ENCODE measurements at regions not wholly inside any gene's neighbourhood (a gene's known extent, or its start where the extent isn't known, plus 50 kb on each side); places are given as distances from the start of the nearest gene placed in this dataset.

GRCh38 chr4:17033025-17033767 is 134.8 kb upstream of the LDB2 start:
- DNase-seq (ENCODE audit: extremely low read depth, low read depth) = no peak
- no peak overlapping the region for H3K4me3 ChIP-seq (replicated peaks; ENCODE audit: low read depth, low read length)
- TF ChIP-seq CTCF (IDR thresholded peaks at IDR 0.05; ENCODE audit: low read depth, low read length, missing control alignments) = no peak

- no peak overlapping the region for H3K4me3 ChIP-seq (replicated peaks; ENCODE audit: low read depth, low read length)
- peak; percentile 75 for DNase-seq (ENCODE audit: extremely low read depth, low read depth)
- no peak for TF ChIP-seq CTCF (IDR thresholded peaks at IDR 0.05; ENCODE audit: low read depth, low read length, missing control alignments)
These were observed 132.1 kb upstream of the LDB2 start for GRCh38 chr4:17030543-17030942.

- TF ChIP-seq CTCF (IDR thresholded peaks at IDR 0.05; ENCODE audit: low read depth, low read length, missing control alignments) = no peak
- no peak overlapping the region for H3K4me3 ChIP-seq (replicated peaks; ENCODE audit: low read depth, low read length)
- DNase-seq (ENCODE audit: extremely low read depth, low read depth) = no peak
These were observed 131.5 kb upstream of the LDB2 start for GRCh38 chr4:17029964-17030363.

- DNase-seq (ENCODE audit: extremely low read depth, low read depth) = no peak
- no peak for TF ChIP-seq CTCF (IDR thresholded peaks at IDR 0.05; ENCODE audit: low read depth, low read length, missing control alignments)
- no peak overlapping the region for H3K4me3 ChIP-seq (replicated peaks; ENCODE audit: low read depth, low read length)
These were observed 131.0 kb upstream of the LDB2 start for GRCh38 chr4:17029432-17029831.

- DNase-seq (ENCODE audit: extremely low read depth, low read depth) = peak; percentile 97
- H3K4me3 ChIP-seq (replicated peaks; ENCODE audit: low read depth, low read length) = no peak overlapping the region
- no peak for TF ChIP-seq CTCF (IDR thresholded peaks at IDR 0.05; ENCODE audit: low read depth, low read length, missing control alignments)
These were observed 129.1 kb upstream of the LDB2 start for GRCh38 chr4:17027495-17027894.

- TF ChIP-seq CTCF (IDR thresholded peaks at IDR 0.05; ENCODE audit: low read depth, low read length, missing control alignments) = no peak
- no peak for DNase-seq (ENCODE audit: extremely low read depth, low read depth)
- H3K4me3 ChIP-seq (replicated peaks; ENCODE audit: low read depth, low read length) = no peak overlapping the region
These were observed 126.0 kb upstream of the LDB2 start for GRCh38 chr4:17024425-17024824.

- no peak overlapping the region for H3K4me3 ChIP-seq (replicated peaks; ENCODE audit: low read depth, low read length)
- DNase-seq (ENCODE audit: extremely low read depth, low read depth) = no peak
- TF ChIP-seq CTCF (IDR thresholded peaks at IDR 0.05; ENCODE audit: low read depth, low read length, missing control alignments) = no peak
These were observed 122.5 kb upstream of the LDB2 start for GRCh38 chr4:17020901-17021300.

Measured in HFF-Myc (cell line).